Neural cell (in vitro differentiated cells): ENCODE measurements at regions not wholly inside any gene's neighbourhood (a gene's known extent, or its start where the extent isn't known, plus 50 kb on each side); places are given as distances from the start of the nearest gene placed in this dataset.
A peak's percentile ranks its signal among the peaks of the same experiment; 100 is the strongest.

Source experiments
- H2AFZ ChIP-seq: fragments of 200-600, 300-800 bp; sonication (generic), shearing (Covaris generic); 2 replicates; pipeline ENCODE4 v1.6.0; 2014; ENCODE audit warnings: low read depth, mild to moderate bottlenecking, antibody characterized with exemption, low read length, moderate library complexity
- H3F3A ChIP-seq: fragments of 200-600 bp; shearing (Covaris generic); 2 replicates; pipeline ENCODE4 v1.6.1; 2016; ENCODE audit warnings: mild to moderate bottlenecking, moderate library complexity, mixed read lengths, antibody characterized with exemption, low read length; ENCODE audit not compliant: insufficient read depth, poor library complexity, severe bottlenecking
- H3K27ac ChIP-seq: fragments of 200-600, 300-800 bp; sonication (generic), shearing (Covaris generic); 2 replicates; pipeline ENCODE4 v1.5.1; 2014; ENCODE audit warnings: mild to moderate bottlenecking, low read length, moderate library complexity
- H3K27me3 ChIP-seq: fragments of 300-800, 200-600 bp; sonication (generic), shearing (Covaris generic); 2 replicates; pipeline ENCODE4 v1.6.0; 2014; ENCODE audit warnings: mild to moderate bottlenecking, low read depth, low read length, moderate library complexity; ENCODE audit not compliant: insufficient read depth
- H3K36me3 ChIP-seq: fragments of 300-800, 200-600 bp; sonication (generic), shearing (Covaris generic); 2 replicates; pipeline ENCODE4 v1.5.1; 2014; ENCODE audit warnings: mild to moderate bottlenecking, antibody characterized with exemption, low read length, moderate library complexity; ENCODE audit not compliant: insufficient read depth
- H3K4me2 ChIP-seq: fragments of 300-800, 200-600 bp; sonication (generic), shearing (Covaris generic); 2 replicates; pipeline ENCODE4 v1.6.0; 2014; ENCODE audit warnings: mild to moderate bottlenecking, low read length
- H3K4me3 ChIP-seq: fragments of 300-800, 200-600 bp; sonication (generic), shearing (Covaris generic); 2 replicates; pipeline ENCODE4 v1.5.1; 2014; ENCODE audit warnings: mild to moderate bottlenecking, low read length, moderate library complexity
- H3K79me2 ChIP-seq: fragments of 200-600 bp; shearing (Covaris generic); replicated peaks from 2 replicates; pipeline ENCODE4 v1.6.0; 2014; ENCODE audit warnings: mild to moderate bottlenecking, low read length, moderate library complexity; ENCODE audit not compliant: insufficient read depth
- H3K9ac ChIP-seq: fragments of 300-800, 200-600 bp; sonication (generic), shearing (Covaris generic); 2 replicates; pipeline ENCODE4 v1.6.1; 2016; ENCODE audit warnings: mild to moderate bottlenecking, low read length, mixed read lengths
- H3K9me2 ChIP-seq: fragments of 200-600 bp; shearing (Covaris generic); 2 replicates; pipeline ENCODE4 v1.6.1; 2016; ENCODE audit warnings: mild to moderate bottlenecking, low read length, mixed read lengths; ENCODE audit not compliant: insufficient read depth
- H3K9me3 ChIP-seq: fragments of 200-600, 300-800 bp; sonication (generic), shearing (Covaris generic); 2 replicates; pipeline ENCODE4 v1.6.1; 2016; ENCODE audit warnings: mild to moderate bottlenecking, mixed run types, low read length, moderate library complexity, mixed read lengths
- H4K20me1 ChIP-seq: fragments of 200-600 bp; shearing (Covaris generic); 2 replicates; pipeline ENCODE4 v1.6.1; 2016; ENCODE audit warnings: mild to moderate bottlenecking, mixed run types; ENCODE audit not compliant: insufficient read depth
- EP300 ChIP-seq: fragments of 450-650 bp; conservative IDR thresholded peaks from 2 replicates; pipeline ENCODE4 v1.6.1; 2014; ENCODE audit warnings: antibody characterized with exemption, mild to moderate bottlenecking, moderate library complexity; ENCODE audit not compliant: poor library complexity, severe bottlenecking
- EZH2 ChIP-seq: fragments of 200-600, 300-800 bp; shearing (Covaris generic), sonication (generic); IDR thresholded peaks from 2 replicates; pipeline ENCODE4 v1.6.1; 2014; ENCODE audit warnings: antibody characterized with exemption, low read length, borderline replicate concordance, mild to moderate bottlenecking; ENCODE audit not compliant: insufficient read depth, poor library complexity, severe bottlenecking
- MXI1 ChIP-seq: fragments of 450-650 bp; conservative IDR thresholded peaks from 2 replicates; pipeline ENCODE4 v1.6.1; 2014; ENCODE audit warnings: antibody characterized with exemption, mild to moderate bottlenecking; ENCODE audit not compliant: poor library complexity, severe bottlenecking
- POLR2AphosphoS5 ChIP-seq: IDR thresholded peaks from 2 replicates; pipeline ENCODE4 v1.6.1; 2012
- RAD21 ChIP-seq: fragments of 450-650 bp; conservative IDR thresholded peaks from 2 replicates; pipeline ENCODE4 v1.6.1; 2014; ENCODE audit warnings: antibody characterized with exemption, mild to moderate bottlenecking, moderate library complexity
- SMC3 ChIP-seq: fragments of 450-650 bp; conservative IDR thresholded peaks from 2 replicates; pipeline ENCODE4 v1.6.1; 2014; ENCODE audit warnings: antibody characterized with exemption, mild to moderate bottlenecking, moderate library complexity; ENCODE audit not compliant: poor library complexity
- TAF1 ChIP-seq: IDR thresholded peaks from 2 replicates; pipeline ENCODE4 v1.6.1; 2012; ENCODE audit warnings: low read depth
- TF ChIP-seq, protein P1 (sequence below): IDR thresholded peaks from 2 replicates; pipeline ENCODE4 v1.6.1; 2012; ENCODE audit warnings: borderline replicate concordance
- TF ChIP-seq, protein P2 (sequence below): fragments of 450-650 bp; IDR thresholded peaks from 2 replicates; pipeline ENCODE4 v1.5.1; 2014; ENCODE audit warnings: antibody characterized with exemption, mild to moderate bottlenecking, moderate library complexity; ENCODE audit not compliant: poor library complexity, severe bottlenecking

DNA sequence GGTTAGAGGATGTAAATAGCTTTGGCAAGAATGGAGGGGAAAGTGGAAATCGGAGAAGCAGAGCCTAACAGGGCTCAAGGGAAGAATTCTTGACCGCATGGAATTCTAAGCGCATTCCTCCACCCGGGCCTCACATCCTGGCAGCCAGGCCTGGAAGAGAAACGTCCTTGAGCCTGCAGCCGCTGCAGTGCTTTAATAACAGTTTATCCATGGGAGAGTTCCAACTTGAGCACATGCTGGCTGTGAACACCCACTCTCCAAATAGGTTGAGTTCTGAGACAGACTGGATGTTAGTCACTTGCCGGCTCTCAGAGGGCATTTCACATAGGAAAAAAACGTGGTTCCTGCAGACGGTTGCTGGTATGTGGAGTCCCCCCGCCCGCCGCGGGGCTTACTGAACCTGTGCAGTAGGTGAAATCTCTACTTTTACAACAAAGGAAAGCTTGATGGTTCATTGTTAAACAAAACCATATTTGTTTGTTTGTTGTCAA, 61.4 kb upstream of the STEAP1B start:
- no peaks in the 10 kb centered on the region for H3K79me2 ChIP-seq
- H3K4me3 ChIP-seq, result no peak overlapping the region
- TF ChIP-seq, protein P1, sequence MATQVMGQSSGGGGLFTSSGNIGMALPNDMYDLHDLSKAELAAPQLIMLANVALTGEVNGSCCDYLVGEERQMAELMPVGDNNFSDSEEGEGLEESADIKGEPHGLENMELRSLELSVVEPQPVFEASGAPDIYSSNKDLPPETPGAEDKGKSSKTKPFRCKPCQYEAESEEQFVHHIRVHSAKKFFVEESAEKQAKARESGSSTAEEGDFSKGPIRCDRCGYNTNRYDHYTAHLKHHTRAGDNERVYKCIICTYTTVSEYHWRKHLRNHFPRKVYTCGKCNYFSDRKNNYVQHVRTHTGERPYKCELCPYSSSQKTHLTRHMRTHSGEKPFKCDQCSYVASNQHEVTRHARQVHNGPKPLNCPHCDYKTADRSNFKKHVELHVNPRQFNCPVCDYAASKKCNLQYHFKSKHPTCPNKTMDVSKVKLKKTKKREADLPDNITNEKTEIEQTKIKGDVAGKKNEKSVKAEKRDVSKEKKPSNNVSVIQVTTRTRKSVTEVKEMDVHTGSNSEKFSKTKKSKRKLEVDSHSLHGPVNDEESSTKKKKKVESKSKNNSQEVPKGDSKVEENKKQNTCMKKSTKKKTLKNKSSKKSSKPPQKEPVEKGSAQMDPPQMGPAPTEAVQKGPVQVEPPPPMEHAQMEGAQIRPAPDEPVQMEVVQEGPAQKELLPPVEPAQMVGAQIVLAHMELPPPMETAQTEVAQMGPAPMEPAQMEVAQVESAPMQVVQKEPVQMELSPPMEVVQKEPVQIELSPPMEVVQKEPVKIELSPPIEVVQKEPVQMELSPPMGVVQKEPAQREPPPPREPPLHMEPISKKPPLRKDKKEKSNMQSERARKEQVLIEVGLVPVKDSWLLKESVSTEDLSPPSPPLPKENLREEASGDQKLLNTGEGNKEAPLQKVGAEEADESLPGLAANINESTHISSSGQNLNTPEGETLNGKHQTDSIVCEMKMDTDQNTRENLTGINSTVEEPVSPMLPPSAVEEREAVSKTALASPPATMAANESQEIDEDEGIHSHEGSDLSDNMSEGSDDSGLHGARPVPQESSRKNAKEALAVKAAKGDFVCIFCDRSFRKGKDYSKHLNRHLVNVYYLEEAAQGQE, result no peak
- TF ChIP-seq EZH2 (no peak), MXI1 (no peak), TAF1 (no peak), EP300 (no peak), POLR2AphosphoS5 (no peak)
- TF ChIP-seq, protein P2, sequence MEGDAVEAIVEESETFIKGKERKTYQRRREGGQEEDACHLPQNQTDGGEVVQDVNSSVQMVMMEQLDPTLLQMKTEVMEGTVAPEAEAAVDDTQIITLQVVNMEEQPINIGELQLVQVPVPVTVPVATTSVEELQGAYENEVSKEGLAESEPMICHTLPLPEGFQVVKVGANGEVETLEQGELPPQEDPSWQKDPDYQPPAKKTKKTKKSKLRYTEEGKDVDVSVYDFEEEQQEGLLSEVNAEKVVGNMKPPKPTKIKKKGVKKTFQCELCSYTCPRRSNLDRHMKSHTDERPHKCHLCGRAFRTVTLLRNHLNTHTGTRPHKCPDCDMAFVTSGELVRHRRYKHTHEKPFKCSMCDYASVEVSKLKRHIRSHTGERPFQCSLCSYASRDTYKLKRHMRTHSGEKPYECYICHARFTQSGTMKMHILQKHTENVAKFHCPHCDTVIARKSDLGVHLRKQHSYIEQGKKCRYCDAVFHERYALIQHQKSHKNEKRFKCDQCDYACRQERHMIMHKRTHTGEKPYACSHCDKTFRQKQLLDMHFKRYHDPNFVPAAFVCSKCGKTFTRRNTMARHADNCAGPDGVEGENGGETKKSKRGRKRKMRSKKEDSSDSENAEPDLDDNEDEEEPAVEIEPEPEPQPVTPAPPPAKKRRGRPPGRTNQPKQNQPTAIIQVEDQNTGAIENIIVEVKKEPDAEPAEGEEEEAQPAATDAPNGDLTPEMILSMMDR, result no peak
- H2AFZ ChIP-seq, result no peak overlapping the region
- H3K9ac ChIP-seq, result no peak overlapping the region
- no peak overlapping the region for H3K27ac ChIP-seq
- H3K27me3 ChIP-seq, result no peaks in the 10 kb centered on the region
- no peak overlapping the region for H3K4me2 ChIP-seq
- H4K20me1 ChIP-seq, result no peaks in the 10 kb centered on the region
- H3K9me2 ChIP-seq, result no peaks in the 10 kb centered on the region
- no peaks in the 10 kb centered on the region for H3K36me3 ChIP-seq
- H3K9me3 ChIP-seq, result no peaks in the 10 kb centered on the region
- no peaks in the 10 kb centered on the region for H3F3A ChIP-seq

DNA sequence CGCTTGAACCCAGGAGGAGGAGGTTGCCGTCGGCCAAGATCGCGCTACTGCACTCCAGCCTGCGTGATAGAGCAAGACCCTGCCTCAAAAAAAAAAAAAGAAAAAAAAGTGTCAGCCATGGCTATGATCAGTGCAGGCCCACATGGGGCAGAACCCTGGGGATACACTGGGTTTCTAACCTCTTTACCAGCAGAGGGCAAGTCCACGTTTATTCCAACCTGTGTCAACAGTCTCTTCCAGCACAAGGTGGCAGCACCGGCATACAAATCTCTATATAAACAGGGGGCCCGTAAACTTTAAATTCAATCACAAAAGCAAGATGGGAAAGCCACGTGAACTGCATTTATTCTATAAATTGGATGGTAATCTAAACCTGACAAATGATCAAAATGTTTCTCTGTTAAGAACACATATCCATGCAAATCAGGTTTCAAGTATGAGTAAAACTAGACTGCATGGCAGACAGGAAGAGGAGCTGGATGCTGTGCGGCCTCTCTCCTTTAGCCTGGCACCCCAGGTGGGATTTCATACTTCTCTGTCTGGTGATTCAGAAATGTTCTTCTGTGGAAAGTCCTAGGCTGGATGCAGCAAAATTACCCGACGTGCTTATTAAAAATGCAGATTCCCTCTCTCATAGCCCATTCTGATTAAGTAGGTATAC, 60.0 kb upstream of the STEAP1B start:
- no peaks in the 10 kb centered on the region for H3K27me3 ChIP-seq
- no peak overlapping the region for H2AFZ ChIP-seq
- no peak for TF ChIP-seq EP300
- TF ChIP-seq, protein P2, result peak; percentile 98
- TF ChIP-seq MXI1, result peak; percentile 48
- no peak for TF ChIP-seq TAF1
- TF ChIP-seq, protein P1, result no peak
- TF ChIP-seq SMC3, result peak; percentile 98
- no peak for TF ChIP-seq EZH2
- TF ChIP-seq RAD21, result peak; percentile 94
- no peak for TF ChIP-seq POLR2AphosphoS5
- no peak overlapping the region for H3K27ac ChIP-seq
- H3K9me3 ChIP-seq, result no peaks in the 10 kb centered on the region
- H3K36me3 ChIP-seq, result no peaks in the 10 kb centered on the region
- H3K4me3 ChIP-seq, result no peak overlapping the region
- H3K9ac ChIP-seq, result no peak overlapping the region
- H3K4me2 ChIP-seq, result no peak overlapping the region
- no peaks in the 10 kb centered on the region for H4K20me1 ChIP-seq
- H3F3A ChIP-seq, result no peaks in the 10 kb centered on the region
- H3K79me2 ChIP-seq, result no peaks in the 10 kb centered on the region
- no peaks in the 10 kb centered on the region for H3K9me2 ChIP-seq
